ENCODE measurements at regions not wholly inside any gene's neighbourhood (a gene's known extent, or its start where the extent isn't known, plus 50 kb on each side); places are given as distances from the start of the nearest gene placed in this dataset.
A peak's percentile ranks its signal among the peaks of the same experiment; 100 is the strongest.

GRCh38 chr16:48052731-48053417 is 102.9 kb downstream of the ABCC12 start:
- no peaks in the 10 kb centered on the region for H3K9me3 ChIP-seq
- POLR2A ChIA-PET = no interaction called here
- intact Hi-C loops (cut with micrococcal nuclease; ENCODE audit: unreplicated experiment) = loop anchor here (10.0 kb wide), 1 partner anchor 78 kb away; no protein-coding TSS in a partner anchor
- no peaks in the 10 kb centered on the region for H3K27me3 ChIP-seq (replicated peaks; ENCODE audit: control insufficient read depth, insufficient read depth, low read length)
- Mint-ChIP-seq H3K4me3 (ENCODE audit: unreplicated experiment) (peak overlapping the region; percentile 49), H3K27me3 (ENCODE audit: insufficient read depth, unreplicated experiment) (no peaks in the 10 kb centered on the region), H3K27ac (ENCODE audit: unreplicated experiment) (peak overlapping the region; percentile 66), H3K9me3 (ENCODE audit: unreplicated experiment) (no peaks in the 10 kb centered on the region), H3K36me3 (ENCODE audit: insufficient read depth, unreplicated experiment) (peaks cover 6% of the 10 kb centered on the region), H3K4me1 (ENCODE audit: low read depth, unreplicated experiment) (peaks cover 25% of the 10 kb centered on the region)
- BruUV-seq (replicated peaks) = no TSS peak
- no peak for TF ChIP-seq CTCF (IDR thresholded peaks at IDR 0.05; ENCODE audit: insufficient read depth in 1 of 2, low read depth in 1 of 2, low read length in 1 of 2, severe bottlenecking in 1 of 2, unreplicated experiment in 1 of 2)
- H3K4me3 ChIP-seq (ENCODE audit: low read depth, low read length) = no peak overlapping the region
- CTCF ChIA-PET = interaction anchor here (0.6 to 1.6 kb wide), 6 partner anchors 23 to 1297 kb away, joined by 3 to 9 read pairs (median 3); no protein-coding TSS in a partner anchor
- H3K4me1 ChIP-seq = peaks cover 35% of the 10 kb centered on the region
- H3K36me3 ChIP-seq (ENCODE audit: control insufficient read depth, insufficient read depth, low read length) = no peaks in the 10 kb centered on the region
- no peak for DNase-seq

- Mint-ChIP-seq H3K36me3 (ENCODE audit: insufficient read depth, unreplicated experiment) (peaks cover 6% of the 10 kb centered on the region), H3K4me3 (ENCODE audit: unreplicated experiment) (no peak overlapping the region), H3K27me3 (ENCODE audit: insufficient read depth, unreplicated experiment) (peaks cover 3% of the 10 kb centered on the region), H3K9me3 (ENCODE audit: unreplicated experiment) (no peaks in the 10 kb centered on the region), H3K4me1 (ENCODE audit: low read depth, unreplicated experiment) (peaks cover 25% of the 10 kb centered on the region), H3K27ac (ENCODE audit: unreplicated experiment) (no peak overlapping the region)
- no peak for TF ChIP-seq CTCF (IDR thresholded peaks at IDR 0.05; ENCODE audit: insufficient read depth in 1 of 2, low read depth in 1 of 2, low read length in 1 of 2, severe bottlenecking in 1 of 2, unreplicated experiment in 1 of 2)
- no peaks in the 10 kb centered on the region for H3K27me3 ChIP-seq (replicated peaks; ENCODE audit: control insufficient read depth, insufficient read depth, low read length)
- no peak for DNase-seq
- ChIA-PET CTCF (no interaction called here), POLR2A (no interaction called here)
- H3K4me1 ChIP-seq = peaks cover 35% of the 10 kb centered on the region
- H3K9me3 ChIP-seq = no peaks in the 10 kb centered on the region
- no TSS peak for BruUV-seq (replicated peaks)
- intact Hi-C loops (cut with micrococcal nuclease; ENCODE audit: unreplicated experiment) = loop anchor here (10.0 kb wide), 1 partner anchor 76 kb away; no protein-coding TSS in a partner anchor
- H3K36me3 ChIP-seq (ENCODE audit: control insufficient read depth, insufficient read depth, low read length) = no peaks in the 10 kb centered on the region
- H3K4me3 ChIP-seq (ENCODE audit: low read depth, low read length) = no peak overlapping the region
Observed at GRCh38 chr16:48050871-48051270, 104.9 kb downstream of the ABCC12 start.

- Histone ChIP-seq H3K27me3 (replicated peaks; ENCODE audit: control insufficient read depth, insufficient read depth, low read length) (no peaks in the 10 kb centered on the region), H3K36me3 (ENCODE audit: control insufficient read depth, insufficient read depth, low read length) (no peaks in the 10 kb centered on the region), H3K4me1 (peaks cover 34% of the 10 kb centered on the region), H3K4me3 (ENCODE audit: low read depth, low read length) (no peak overlapping the region), H3K9me3 (no peaks in the 10 kb centered on the region)
- ChIA-PET CTCF (no interaction called here), POLR2A (no interaction called here)
- BruUV-seq (replicated peaks) = no TSS peak
- H3K4me3 Mint-ChIP-seq (ENCODE audit: unreplicated experiment) = no peak overlapping the region
- H3K9me3 Mint-ChIP-seq (ENCODE audit: unreplicated experiment) = no peaks in the 10 kb centered on the region
- H3K4me1 Mint-ChIP-seq (ENCODE audit: low read depth, unreplicated experiment) = peaks cover 23% of the 10 kb centered on the region
- peaks cover 4% of the 10 kb centered on the region for H3K36me3 Mint-ChIP-seq (ENCODE audit: insufficient read depth, unreplicated experiment)
- no peak for DNase-seq
- intact Hi-C loops (cut with micrococcal nuclease; ENCODE audit: unreplicated experiment) = loop anchor here (10.0 kb wide), 1 partner anchor 75 kb away; no protein-coding TSS in a partner anchor
- peaks cover 3% of the 10 kb centered on the region for H3K27me3 Mint-ChIP-seq (ENCODE audit: insufficient read depth, unreplicated experiment)
- H3K27ac Mint-ChIP-seq (ENCODE audit: unreplicated experiment) = no peak overlapping the region
- TF ChIP-seq CTCF (IDR thresholded peaks at IDR 0.05; ENCODE audit: insufficient read depth in 1 of 2, low read depth in 1 of 2, low read length in 1 of 2, severe bottlenecking in 1 of 2, unreplicated experiment in 1 of 2) = no peak
Observed at GRCh38 chr16:48049847-48050246, 105.9 kb downstream of the ABCC12 start.

Measured in Caco-2 (cell line).